Limb (tissue), 2 donors: ENCODE measurements at regions not wholly inside any gene's neighbourhood (a gene's known extent, or its start where the extent isn't known, plus 50 kb on each side); places are given as distances from the start of the nearest gene placed in this dataset.
A peak's percentile ranks its signal among the peaks of the same experiment; 100 is the strongest.

Experiments used
- DNase-seq, 2 donors: peaks; one replicate each; pipeline ENCODE4 v3.0.0-alpha.2; 2016; ENCODE audit errors: extremely low spot score in 2 of 2

DNA sequence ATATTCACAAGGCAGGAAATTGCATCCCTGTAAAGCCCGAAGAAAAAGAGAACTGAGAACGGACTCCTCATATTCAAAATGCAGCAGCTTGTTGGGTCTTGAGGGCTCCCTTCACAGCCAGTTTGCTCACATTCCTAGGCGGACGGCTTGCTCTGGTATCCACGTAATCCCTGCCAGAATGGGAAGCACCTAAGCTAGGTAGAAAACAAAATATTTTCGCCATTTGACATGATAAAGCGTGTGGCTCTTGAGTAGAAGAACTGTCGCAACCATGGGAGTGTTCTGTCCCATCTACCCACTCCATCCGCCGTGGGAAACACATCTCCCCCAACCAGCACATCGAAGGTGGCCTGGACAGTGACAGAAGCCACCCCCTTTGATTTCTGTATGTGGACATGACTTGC, 183.1 kb downstream of the GAS1 start:
- no peak for DNase-seq

GRCh38 chr9:86763791-86764190, 183.5 kb downstream of the GAS1 start:
- no peak for DNase-seq

DNA sequence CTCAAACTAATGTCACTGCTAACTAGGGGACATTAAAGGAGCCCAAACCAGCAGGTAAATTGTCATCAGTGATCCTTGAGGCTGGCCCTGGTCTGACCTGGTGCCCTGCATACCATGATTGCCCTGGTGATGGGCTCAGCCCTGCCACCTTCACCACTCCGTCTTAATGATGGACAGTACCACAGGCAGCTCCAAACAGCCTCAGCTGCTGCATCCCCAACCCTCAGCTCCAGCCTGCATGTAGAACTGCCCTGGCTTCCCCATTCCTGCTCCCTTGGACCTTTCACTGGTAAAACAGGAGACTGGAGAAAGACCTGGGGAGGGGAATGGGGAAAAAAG, 190.0 kb downstream of the GAS1 start:
- no peak for DNase-seq

DNA sequence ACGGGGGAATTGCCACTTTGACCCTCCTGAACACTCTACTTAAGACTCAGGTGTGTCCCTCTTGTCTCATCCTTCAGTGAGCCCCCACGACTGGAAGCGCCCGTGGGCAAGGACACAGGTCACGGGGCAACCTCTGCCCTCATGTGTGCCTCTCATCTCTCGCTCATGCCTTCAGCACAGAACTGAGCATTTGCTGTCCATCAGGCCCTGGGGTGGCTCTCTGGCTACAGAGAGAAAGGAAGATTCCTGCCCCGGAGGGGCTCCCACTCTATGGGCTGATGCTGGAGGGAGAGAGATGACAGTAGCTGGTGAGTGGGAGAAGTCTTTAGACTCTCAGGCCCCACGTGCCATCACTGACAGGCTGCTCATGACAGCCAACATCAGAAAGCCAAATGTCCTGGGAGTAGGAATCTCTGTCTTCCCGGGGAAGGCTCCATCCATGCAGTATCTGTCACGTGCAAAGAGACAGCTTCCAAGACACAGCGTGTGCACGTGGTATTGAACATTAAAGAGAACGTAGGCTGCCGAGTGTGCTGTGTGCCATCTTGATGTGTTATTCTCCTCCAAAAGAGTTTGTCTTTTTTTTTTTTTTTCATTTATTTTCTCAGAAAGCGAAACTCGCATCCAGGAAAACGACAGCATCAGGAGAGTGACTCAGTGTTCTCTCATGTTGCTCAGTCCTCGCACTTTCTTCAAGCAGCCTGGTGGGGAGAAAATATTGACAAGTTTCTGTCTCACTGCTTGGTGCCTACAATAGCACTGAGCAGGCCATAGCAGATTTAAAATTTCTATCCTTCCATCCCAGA, 190.5 kb downstream of the GAS1 start:
- DNase-seq, result no peak

GRCh38 chr9:86755561-86755941, 191.8 kb downstream of the GAS1 start:
- no peak for DNase-seq

DNA sequence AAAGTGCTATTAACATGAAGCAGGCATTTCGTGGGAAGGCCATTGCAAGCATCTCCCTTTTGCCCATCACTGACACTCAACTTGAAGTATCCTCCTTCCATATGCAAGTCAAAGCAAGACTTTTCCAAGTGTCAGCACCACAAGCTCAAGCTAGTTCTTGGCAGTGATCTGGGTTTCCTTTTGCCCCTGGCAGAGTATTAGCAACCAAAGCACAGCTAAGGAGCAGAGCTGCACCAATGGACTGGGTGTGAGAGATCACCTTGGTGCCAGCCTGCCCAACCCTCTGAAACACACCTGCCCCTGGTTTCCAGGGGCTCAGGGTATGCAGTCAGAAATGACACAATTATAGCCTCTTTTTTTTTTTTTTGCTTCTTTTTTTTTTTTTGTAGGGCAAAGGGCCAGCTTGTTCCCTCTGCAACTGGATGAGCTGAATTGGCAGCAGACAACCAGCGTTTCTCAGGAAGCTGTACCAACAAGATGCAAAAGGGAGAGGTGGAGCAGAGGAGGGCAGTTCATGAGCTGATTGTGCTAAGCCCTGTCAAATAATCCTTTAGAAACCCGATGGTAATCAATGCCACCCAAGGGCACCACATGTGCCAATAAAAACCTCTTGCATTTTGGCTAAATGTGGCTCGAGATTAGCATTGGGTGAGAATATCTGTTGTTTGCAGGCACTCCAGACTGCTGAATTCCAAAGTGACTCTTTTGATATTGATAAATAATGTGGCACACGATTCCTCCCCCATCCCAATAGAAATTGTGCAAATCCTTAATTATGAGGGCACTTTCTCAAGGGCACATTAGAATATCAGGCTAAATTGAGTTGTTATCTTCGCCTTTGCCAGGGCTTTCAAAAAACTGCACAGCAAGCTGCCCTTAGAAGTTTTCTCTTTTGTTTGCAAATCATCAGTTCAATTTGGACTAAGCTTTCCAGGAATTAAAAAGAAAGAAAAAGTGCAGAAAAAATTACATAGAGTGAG, 192.4 kb downstream of the GAS1 start:
- DNase-seq, result no peak

- no peak for DNase-seq
These were observed 193.5 kb downstream of the GAS1 start for GRCh38 chr9:86753836-86754235.

DNA sequence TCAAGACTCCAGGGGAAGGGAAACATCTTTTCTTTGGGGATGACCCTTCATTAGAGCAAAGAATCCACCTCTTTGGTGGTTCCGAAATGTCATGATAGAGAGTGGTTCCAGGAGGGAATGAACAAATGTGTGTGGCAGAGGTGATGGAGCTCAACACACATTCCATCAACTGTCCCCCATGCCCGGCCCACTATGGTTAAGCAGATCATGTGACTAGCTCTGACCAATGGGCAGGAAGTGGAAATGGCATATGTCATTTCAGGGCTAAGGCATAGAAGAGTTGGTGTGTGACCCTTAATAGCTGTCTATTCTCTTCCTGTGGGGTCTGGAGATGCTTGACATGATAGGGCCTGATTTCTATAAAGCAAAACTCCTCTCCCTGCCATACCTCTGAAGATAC, 194.6 kb downstream of the GAS1 start:
- no peak for DNase-seq

GRCh38 chr9:86751956-86752355, 195.3 kb downstream of the GAS1 start:
- DNase-seq, result no peak

GRCh38 chr9:86751207-86751606, 196.1 kb downstream of the GAS1 start:
- peak in 1 of 2 donors; percentile 64 for DNase-seq

DNA sequence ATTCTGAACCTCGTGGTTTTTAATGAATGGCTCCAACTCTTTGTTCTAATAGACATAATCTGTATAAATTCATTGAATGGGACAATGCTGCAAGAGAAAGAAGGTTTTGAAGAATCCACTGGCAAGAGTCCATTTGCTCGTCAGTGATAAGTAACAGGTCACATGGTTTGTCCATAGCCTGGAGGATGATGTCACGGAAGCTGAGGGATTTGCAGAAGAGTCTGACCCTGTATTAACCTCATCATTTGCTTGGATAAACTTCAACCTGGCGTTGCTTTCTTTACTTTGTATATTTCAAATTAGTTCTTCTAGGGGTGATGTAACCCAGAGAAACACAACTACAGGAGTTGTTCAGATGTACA, 197.4 kb downstream of the GAS1 start:
- DNase-seq, result peak in 1 of 2 donors; percentile 83

DNA sequence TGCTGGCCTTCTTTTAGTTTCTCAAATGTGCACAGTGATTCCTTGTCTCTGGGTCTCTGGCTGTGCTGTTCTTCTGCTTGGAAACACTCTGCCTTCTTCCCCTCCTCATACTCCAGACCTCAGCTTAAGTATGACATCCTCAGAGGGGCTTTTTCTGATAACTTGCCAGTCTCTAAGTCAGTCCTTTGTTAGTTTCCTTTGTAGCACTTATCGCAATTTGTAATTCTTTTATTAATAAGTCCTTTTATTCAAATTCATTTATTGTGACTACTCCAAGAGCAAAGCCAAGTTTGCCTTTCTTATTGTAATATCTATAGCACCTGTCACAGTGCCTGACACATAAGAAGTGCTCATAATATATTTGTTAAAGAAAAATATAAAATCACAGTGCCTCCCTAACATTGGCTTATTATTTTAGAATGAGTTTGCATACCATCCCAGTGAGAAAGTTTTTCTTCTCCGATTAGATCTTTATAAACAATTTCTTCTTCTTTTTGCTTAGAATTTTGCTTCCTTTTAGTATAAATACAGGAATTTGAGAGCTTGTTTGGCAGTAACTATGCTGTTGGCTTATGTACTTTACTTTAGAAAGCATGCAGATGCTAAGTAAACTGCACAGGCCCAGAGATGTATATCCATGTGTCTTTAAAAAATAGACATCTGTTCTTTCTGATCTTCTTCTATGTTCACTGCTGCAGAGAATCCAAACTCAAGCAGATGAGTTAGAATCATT, 198.0 kb downstream of the GAS1 start:
- peak in 1 of 2 donors; percentile 66 for DNase-seq

DNA sequence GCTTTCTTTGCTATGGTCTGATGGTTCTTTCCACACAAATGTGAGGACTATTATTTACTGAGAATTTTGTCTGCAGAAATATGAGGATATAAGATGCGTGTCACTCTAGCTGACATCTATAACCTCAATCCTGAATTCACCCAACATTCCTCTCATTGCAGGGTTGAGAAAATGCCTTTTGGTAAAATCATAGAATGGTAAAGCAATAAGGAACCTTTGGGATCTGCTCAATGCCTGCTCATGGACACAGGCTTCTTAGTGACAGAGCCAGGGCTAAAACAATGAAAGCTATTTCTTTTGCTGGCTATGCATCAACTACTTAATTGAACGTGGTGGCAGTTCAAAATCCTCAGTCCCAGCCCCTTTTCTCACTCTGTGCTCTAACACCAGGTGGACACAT, 199.6 kb downstream of the GAS1 start:
- DNase-seq, result no peak

- DNase-seq, result peak; percentile 21 to 24
These were observed 205.7 kb downstream of the GAS1 start for GRCh38 chr9:86741311-86742208.

DNA sequence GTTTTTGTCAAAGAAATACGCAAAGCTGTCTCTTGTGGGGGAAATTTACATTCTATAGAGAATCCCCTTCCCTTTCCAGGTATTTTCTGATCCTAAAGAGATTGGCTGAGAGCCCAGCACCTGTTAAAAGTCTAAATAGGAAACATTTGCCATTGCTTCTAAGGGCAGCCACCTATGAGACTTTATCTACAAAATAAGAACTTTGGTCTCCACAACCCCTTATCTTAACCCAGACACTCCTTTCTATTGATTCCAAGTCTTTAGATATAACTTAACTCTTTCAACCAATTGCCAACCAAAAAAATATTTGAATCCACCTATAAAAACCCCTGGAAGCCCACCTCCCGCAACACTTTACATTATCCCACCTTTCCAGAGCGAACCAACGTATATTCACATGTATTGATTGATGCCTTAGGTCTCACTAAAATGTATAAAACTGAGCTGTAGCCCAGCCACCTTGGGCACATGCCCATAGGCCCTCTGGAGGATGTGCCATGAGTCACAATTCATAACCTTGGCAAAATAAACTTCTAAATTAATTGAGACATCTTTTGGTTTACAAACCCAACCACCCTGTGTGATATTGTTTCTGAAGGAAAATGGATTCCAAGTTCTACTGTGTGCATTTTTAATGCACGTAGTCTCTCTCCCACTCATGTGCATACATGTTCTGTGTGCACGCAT, 211.4 kb downstream of the GAS1 start:
- no peak for DNase-seq

- DNase-seq, result no peak
These were observed 212.5 kb downstream of the GAS1 start for GRCh38 chr9:86734771-86735170.

DNA sequence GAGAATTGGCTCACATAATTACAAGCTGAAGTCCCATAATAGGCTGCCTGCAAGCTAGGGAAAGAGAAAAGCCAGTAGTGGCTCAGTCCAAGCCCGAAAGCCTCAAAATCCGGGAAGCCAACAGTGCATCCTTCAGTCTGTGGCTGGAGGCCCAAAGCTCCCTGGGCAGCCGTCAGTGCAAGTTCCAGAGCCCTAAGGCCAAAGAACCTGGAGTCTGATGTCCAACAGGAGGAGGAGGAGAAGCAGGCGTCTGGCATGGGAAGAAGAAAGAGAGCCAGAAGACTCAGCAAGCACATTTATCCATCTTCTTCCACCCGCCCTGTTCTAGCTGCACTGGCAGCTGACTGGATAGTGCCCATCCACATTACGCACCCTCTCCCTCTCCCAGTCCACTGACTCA, 213.4 kb downstream of the GAS1 start:
- DNase-seq, result no peak

GRCh38 chr9:86732514-86733171, 214.7 kb downstream of the GAS1 start:
- DNase-seq, result peak; percentile 59 to 64

DNA sequence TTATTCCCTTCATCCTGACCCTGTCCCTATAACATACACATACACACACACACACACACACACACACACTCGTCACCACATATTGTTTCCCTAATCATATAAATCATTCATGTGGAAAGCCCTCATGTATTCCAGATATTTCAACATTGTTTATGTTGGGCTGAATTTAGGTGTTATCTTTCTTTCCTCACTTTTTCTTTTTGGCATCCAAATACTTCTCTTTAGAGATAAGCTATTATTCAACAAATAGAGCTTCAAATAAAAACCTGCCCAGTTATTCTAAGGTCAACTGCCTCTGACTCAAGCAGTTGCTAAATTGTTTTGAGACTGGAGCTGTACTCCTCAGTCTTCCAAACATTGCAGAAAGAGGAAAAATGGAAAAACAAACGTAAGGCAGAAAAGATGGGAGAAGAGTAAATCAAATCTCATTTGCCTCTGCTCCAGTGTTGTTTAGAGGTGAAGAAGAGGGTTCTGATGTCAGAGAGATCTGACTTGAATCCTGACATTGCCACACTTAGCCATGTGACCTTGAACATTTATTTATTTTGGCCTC, 215.7 kb downstream of the GAS1 start:
- no peak for DNase-seq
